ENCODE measurements at regions not wholly inside any gene's neighbourhood (a gene's known extent, or its start where the extent isn't known, plus 50 kb on each side); places are given as distances from the start of the nearest gene placed in this dataset.

DNA sequence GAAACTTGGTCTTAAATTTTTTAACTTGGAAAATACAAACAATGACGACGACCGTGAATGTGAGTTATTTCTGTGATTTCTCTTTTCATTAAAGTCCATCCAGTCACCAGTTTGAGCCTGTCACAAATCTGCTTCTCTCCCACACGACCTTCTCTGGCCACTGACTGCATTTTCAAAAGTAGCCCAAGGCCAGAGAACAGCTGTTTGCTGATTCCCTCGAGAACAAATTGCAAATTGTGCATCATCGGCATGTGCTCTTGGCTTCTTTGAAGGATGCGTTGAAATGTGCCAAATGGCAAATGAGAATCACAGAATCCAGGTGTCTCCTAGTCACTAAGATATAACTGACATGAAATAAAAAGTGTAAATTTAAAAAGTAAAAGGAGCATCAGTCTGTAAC lies 106.4 kb downstream of the AQP9 start:
- peaks cover 11% of the 10 kb centered on the region for H3K4me1 Mint-ChIP-seq (ENCODE audit: insufficient read depth, unreplicated experiment)
- TF ChIP-seq, protein P1, sequence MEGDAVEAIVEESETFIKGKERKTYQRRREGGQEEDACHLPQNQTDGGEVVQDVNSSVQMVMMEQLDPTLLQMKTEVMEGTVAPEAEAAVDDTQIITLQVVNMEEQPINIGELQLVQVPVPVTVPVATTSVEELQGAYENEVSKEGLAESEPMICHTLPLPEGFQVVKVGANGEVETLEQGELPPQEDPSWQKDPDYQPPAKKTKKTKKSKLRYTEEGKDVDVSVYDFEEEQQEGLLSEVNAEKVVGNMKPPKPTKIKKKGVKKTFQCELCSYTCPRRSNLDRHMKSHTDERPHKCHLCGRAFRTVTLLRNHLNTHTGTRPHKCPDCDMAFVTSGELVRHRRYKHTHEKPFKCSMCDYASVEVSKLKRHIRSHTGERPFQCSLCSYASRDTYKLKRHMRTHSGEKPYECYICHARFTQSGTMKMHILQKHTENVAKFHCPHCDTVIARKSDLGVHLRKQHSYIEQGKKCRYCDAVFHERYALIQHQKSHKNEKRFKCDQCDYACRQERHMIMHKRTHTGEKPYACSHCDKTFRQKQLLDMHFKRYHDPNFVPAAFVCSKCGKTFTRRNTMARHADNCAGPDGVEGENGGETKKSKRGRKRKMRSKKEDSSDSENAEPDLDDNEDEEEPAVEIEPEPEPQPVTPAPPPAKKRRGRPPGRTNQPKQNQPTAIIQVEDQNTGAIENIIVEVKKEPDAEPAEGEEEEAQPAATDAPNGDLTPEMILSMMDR (IDR thresholded peaks at IDR 0.05; ENCODE audit: unreplicated experiment): no peak
- no peaks in the 10 kb centered on the region for H3K27me3 Mint-ChIP-seq (ENCODE audit: insufficient read depth, unreplicated experiment)
- POLR2A ChIA-PET: interaction anchor here (0.8 kb wide), 1 partner anchor 13 kb away, joined by 4 read pairs; no protein-coding TSS in a partner anchor
- intact Hi-C loops (cut with micrococcal nuclease): no loop called here
- CTCF ChIA-PET: interaction anchor here (1.3 kb wide), 2 partner anchors 10 to 26 kb away, joined by 3 read pairs; no protein-coding TSS in a partner anchor
- H3K27ac Mint-ChIP-seq (ENCODE audit: low read depth, unreplicated experiment): no peak overlapping the region
- no peak for DNase-seq (ENCODE audit: unreplicated experiment)
- no peak overlapping the region for H3K4me3 Mint-ChIP-seq (ENCODE audit: unreplicated experiment)
- peaks cover 4% of the 10 kb centered on the region for H3K36me3 Mint-ChIP-seq (ENCODE audit: insufficient read depth, unreplicated experiment)
- peaks cover under 1% of the 10 kb centered on the region for H3K9me3 Mint-ChIP-seq (ENCODE audit: unreplicated experiment)
- no TSS peak for BruUV-seq (replicated peaks)

DNA sequence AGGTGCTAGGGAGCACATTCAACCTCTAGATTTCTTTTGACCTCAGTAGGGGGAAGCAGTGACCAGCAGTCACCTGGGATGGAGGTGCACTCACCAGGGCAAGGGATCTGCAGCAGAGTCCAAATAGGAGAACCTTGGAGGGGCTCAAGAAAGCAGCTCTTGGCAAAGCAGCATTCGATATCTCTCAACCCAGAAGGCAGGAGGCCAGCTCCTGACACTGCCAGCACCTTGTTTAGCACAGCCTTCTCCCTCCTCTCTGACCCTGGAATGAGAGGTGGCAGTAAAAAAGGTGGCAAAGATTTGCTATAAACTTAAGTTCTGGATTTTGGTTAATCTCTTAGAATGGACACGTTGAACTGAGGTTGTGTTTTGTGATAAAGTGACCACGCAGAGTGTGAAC lies 107.9 kb downstream of the AQP9 start:
- POLR2A ChIA-PET: no interaction called here
- CTCF ChIA-PET: interaction anchor here (1.1 kb wide), 1 partner anchor 18 kb away, joined by 3 read pairs; no protein-coding TSS in a partner anchor
- H3K4me3 Mint-ChIP-seq (ENCODE audit: unreplicated experiment): no peak overlapping the region
- TF ChIP-seq, protein P1 (IDR thresholded peaks at IDR 0.05; ENCODE audit: unreplicated experiment): no peak
- H3K9me3 Mint-ChIP-seq (ENCODE audit: unreplicated experiment): peaks cover 11% of the 10 kb centered on the region
- no peak overlapping the region for H3K27ac Mint-ChIP-seq (ENCODE audit: low read depth, unreplicated experiment)
- DNase-seq (ENCODE audit: unreplicated experiment): no peak
- H3K27me3 Mint-ChIP-seq (ENCODE audit: insufficient read depth, unreplicated experiment): no peaks in the 10 kb centered on the region
- intact Hi-C loops (cut with micrococcal nuclease): no loop called here
- no TSS peak for BruUV-seq (replicated peaks)
- H3K4me1 Mint-ChIP-seq (ENCODE audit: insufficient read depth, unreplicated experiment): peaks cover 11% of the 10 kb centered on the region
- peaks cover 4% of the 10 kb centered on the region for H3K36me3 Mint-ChIP-seq (ENCODE audit: insufficient read depth, unreplicated experiment)

DNA sequence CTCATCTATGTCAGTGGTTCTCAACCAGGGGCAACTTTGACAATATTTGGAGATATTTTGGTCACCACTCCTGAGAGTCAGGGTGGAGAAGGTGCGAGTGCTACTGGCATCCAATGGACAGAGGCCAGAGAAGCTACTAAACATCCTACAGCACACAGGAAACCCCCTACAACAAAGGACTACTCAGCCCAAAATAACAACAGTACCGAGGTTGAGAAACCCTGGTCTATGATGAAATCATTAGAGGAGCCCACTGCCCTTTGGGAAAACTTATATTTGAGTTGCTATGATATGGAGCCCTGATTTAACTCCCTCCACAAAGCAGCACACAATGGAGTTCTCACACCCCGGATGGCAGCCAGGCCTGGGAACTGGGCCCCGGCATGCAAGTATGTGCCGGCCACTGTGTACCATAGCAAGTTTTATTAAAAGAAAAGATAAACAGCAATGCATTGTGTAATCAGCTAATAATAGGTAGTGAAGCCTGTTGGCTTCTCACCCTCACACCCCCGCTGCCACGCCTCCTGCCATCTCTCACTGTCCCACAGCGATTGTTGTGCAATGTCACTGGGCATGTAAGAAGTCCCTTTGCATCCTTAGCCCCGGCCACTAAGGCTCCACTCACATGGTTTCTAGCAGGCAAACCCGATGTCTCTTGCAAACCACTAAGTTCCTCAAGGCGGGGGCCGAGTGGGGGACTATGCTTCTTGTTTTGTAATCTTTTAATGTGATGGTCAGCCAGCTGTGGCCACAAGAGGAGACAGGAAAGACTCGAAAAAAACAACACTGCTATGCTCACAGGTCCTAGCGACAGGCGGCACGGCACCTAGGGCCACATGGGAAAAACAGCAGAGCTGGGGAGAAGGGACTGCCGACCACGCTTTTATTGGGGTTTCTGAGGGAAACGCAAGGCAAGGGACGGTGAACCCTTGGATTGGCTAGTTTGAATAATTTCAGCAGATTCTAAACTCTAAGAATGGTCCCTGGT lies 110.0 kb downstream of the AQP9 start:
- ChIA-PET CTCF (interaction anchor here (0.7 kb wide), 1 partner anchor 351 kb away, joined by 3 read pairs; no protein-coding TSS in a partner anchor), POLR2A (interaction anchor here (0.6 kb wide), 1 partner anchor 477 kb away, joined by 3 read pairs; no protein-coding TSS in a partner anchor)
- H3K27ac Mint-ChIP-seq (ENCODE audit: low read depth, unreplicated experiment): no peak overlapping the region
- H3K4me3 Mint-ChIP-seq (ENCODE audit: unreplicated experiment): no peak overlapping the region
- no TSS peak for BruUV-seq (replicated peaks)
- no peaks in the 10 kb centered on the region for H3K27me3 Mint-ChIP-seq (ENCODE audit: insufficient read depth, unreplicated experiment)
- DNase-seq (ENCODE audit: unreplicated experiment): no peak
- H3K36me3 Mint-ChIP-seq (ENCODE audit: insufficient read depth, unreplicated experiment): peaks cover 4% of the 10 kb centered on the region
- intact Hi-C loops (cut with micrococcal nuclease): no loop called here
- H3K4me1 Mint-ChIP-seq (ENCODE audit: insufficient read depth, unreplicated experiment): peaks cover 11% of the 10 kb centered on the region
- H3K9me3 Mint-ChIP-seq (ENCODE audit: unreplicated experiment): peaks cover 11% of the 10 kb centered on the region
- TF ChIP-seq, protein P1 (IDR thresholded peaks at IDR 0.05; ENCODE audit: unreplicated experiment): no peak

DNA sequence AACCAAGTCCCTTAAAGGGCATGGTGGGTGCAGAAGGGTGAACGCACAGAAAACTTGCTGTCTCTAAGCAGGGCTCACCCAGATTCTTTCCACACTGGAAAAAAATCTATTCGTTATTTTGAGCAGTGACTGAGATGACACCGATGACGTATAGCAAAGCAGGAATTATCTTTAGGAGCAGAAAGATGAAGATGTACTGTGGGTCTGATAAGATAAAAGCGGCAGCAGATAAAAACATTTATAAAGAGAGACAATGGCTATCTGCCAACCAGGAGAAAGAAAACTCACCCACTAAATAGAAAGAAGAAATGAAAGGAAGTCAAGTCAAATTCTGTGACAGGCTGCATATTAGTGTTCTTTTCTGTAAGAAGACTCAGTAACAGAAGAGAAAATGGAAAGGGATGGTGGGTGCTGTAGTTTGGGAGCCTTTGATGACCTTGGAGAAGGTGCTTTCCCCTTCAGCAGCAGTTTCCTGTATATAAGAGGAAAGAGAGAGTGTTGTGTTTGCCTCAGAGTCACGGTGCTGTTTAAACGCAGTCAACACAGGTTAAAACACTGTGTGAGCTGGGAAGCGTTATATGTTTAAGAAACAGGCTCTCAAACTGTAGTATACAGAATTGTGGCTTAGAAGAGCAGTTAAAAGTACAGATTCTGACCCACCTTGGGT lies 111.6 kb downstream of the AQP9 start:
- BruUV-seq (replicated peaks): no TSS peak
- H3K4me1 Mint-ChIP-seq (ENCODE audit: insufficient read depth, unreplicated experiment): peaks cover 11% of the 10 kb centered on the region
- no peaks in the 10 kb centered on the region for H3K27me3 Mint-ChIP-seq (ENCODE audit: insufficient read depth, unreplicated experiment)
- TF ChIP-seq, protein P1 (IDR thresholded peaks at IDR 0.05; ENCODE audit: unreplicated experiment): no peak
- ChIA-PET CTCF (no interaction called here), POLR2A (no interaction called here)
- H3K4me3 Mint-ChIP-seq (ENCODE audit: unreplicated experiment): no peak overlapping the region
- H3K27ac Mint-ChIP-seq (ENCODE audit: low read depth, unreplicated experiment): no peak overlapping the region
- peaks cover 11% of the 10 kb centered on the region for H3K9me3 Mint-ChIP-seq (ENCODE audit: unreplicated experiment)
- H3K36me3 Mint-ChIP-seq (ENCODE audit: insufficient read depth, unreplicated experiment): no peaks in the 10 kb centered on the region
- DNase-seq (ENCODE audit: unreplicated experiment): no peak
- intact Hi-C loops (cut with micrococcal nuclease): no loop called here
